ENCODE measurements at regions not wholly inside any gene's neighbourhood (a gene's known extent, or its start where the extent isn't known, plus 50 kb on each side); places are given as distances from the start of the nearest gene placed in this dataset.

GRCh38 chr4:129905256-129905655 lies 809.3 kb downstream of the C4orf33 start:
- H3K27ac ChIP-seq (ENCODE audit: low read length): no peak overlapping the region
- no peaks in the 10 kb centered on the region for H3K36me3 ChIP-seq (ENCODE audit: control insufficient read depth, low read depth, low read length)
- no peak overlapping the region for H3K9ac ChIP-seq (ENCODE audit: low read length)
- no peaks in the 10 kb centered on the region for H3K9me3 ChIP-seq (ENCODE audit: control insufficient read depth, low read depth, low read length)
- H3K4me3 ChIP-seq (ENCODE audit: low read length): no peak overlapping the region
- no peaks in the 10 kb centered on the region for H3K27me3 ChIP-seq (ENCODE audit: control insufficient read depth, insufficient read depth, low read length)
- H3K4me1 ChIP-seq (ENCODE audit: control insufficient read depth, low read depth, low read length): no peaks in the 10 kb centered on the region

GRCh38 chr4:129908117-129908516 lies 812.2 kb downstream of the C4orf33 start:
- Histone ChIP-seq H3K27ac (ENCODE audit: low read length) (no peak overlapping the region), H3K27me3 (ENCODE audit: control insufficient read depth, insufficient read depth, low read length) (no peaks in the 10 kb centered on the region), H3K36me3 (ENCODE audit: control insufficient read depth, low read depth, low read length) (no peaks in the 10 kb centered on the region), H3K4me1 (ENCODE audit: control insufficient read depth, low read depth, low read length) (no peaks in the 10 kb centered on the region), H3K4me3 (ENCODE audit: low read length) (no peak overlapping the region), H3K9ac (ENCODE audit: low read length) (no peak overlapping the region), H3K9me3 (ENCODE audit: control insufficient read depth, low read depth, low read length) (no peaks in the 10 kb centered on the region)

- peaks cover 4% of the 10 kb centered on the region for H3K4me1 ChIP-seq (ENCODE audit: control insufficient read depth, low read depth, low read length)
- no peak overlapping the region for H3K27ac ChIP-seq (ENCODE audit: low read length)
- H3K9me3 ChIP-seq (ENCODE audit: control insufficient read depth, low read depth, low read length): no peaks in the 10 kb centered on the region
These were observed 821.0 kb downstream of the C4orf33 start for GRCh38 chr4:129916991-129917390.

GRCh38 chr4:129917651-129918050 lies 821.7 kb downstream of the C4orf33 start:
- no peaks in the 10 kb centered on the region for H3K36me3 ChIP-seq (ENCODE audit: control insufficient read depth, low read depth, low read length)
- peaks cover 4% of the 10 kb centered on the region for H3K4me1 ChIP-seq (ENCODE audit: control insufficient read depth, low read depth, low read length)
- H3K4me3 ChIP-seq (ENCODE audit: low read length): no peak overlapping the region
- no peak overlapping the region for H3K27ac ChIP-seq (ENCODE audit: low read length)
- no peaks in the 10 kb centered on the region for H3K9me3 ChIP-seq (ENCODE audit: control insufficient read depth, low read depth, low read length)
- H3K27me3 ChIP-seq (ENCODE audit: control insufficient read depth, insufficient read depth, low read length): no peaks in the 10 kb centered on the region
- no peak overlapping the region for H3K9ac ChIP-seq (ENCODE audit: low read length)

More at GRCh38 chr4:129916991-129917390, 821.0 kb downstream of the C4orf33 start:
- no peak overlapping the region for H3K4me3 ChIP-seq (ENCODE audit: low read length)
- H3K9ac ChIP-seq (ENCODE audit: low read length): no peak overlapping the region
- no peaks in the 10 kb centered on the region for H3K36me3 ChIP-seq (ENCODE audit: control insufficient read depth, low read depth, low read length)
- H3K27me3 ChIP-seq (ENCODE audit: control insufficient read depth, insufficient read depth, low read length): no peaks in the 10 kb centered on the region

- Histone ChIP-seq H3K4me3 (ENCODE audit: low read length) (no peak overlapping the region), H3K27ac (ENCODE audit: low read length) (no peak overlapping the region), H3K4me1 (ENCODE audit: control insufficient read depth, low read depth, low read length) (peaks cover 24% of the 10 kb centered on the region), H3K27me3 (ENCODE audit: control insufficient read depth, insufficient read depth, low read length) (no peaks in the 10 kb centered on the region), H3K9me3 (ENCODE audit: control insufficient read depth, low read depth, low read length) (no peaks in the 10 kb centered on the region), H3K36me3 (ENCODE audit: control insufficient read depth, low read depth, low read length) (no peaks in the 10 kb centered on the region), H3K9ac (ENCODE audit: low read length) (no peak overlapping the region)
These were observed 831.0 kb downstream of the C4orf33 start for GRCh38 chr4:129926936-129927335.

- no peak overlapping the region for H3K27ac ChIP-seq (ENCODE audit: low read length)
- H3K27me3 ChIP-seq (ENCODE audit: control insufficient read depth, insufficient read depth, low read length): no peaks in the 10 kb centered on the region
- no peaks in the 10 kb centered on the region for H3K9me3 ChIP-seq (ENCODE audit: control insufficient read depth, low read depth, low read length)
- H3K4me3 ChIP-seq (ENCODE audit: low read length): no peak overlapping the region
- no peaks in the 10 kb centered on the region for H3K36me3 ChIP-seq (ENCODE audit: control insufficient read depth, low read depth, low read length)
- peaks cover 24% of the 10 kb centered on the region for H3K4me1 ChIP-seq (ENCODE audit: control insufficient read depth, low read depth, low read length)
- H3K9ac ChIP-seq (ENCODE audit: low read length): no peak overlapping the region
These were observed 833.1 kb downstream of the C4orf33 start for GRCh38 chr4:129929052-129929451.

GRCh38 chr4:129929984-129930383 lies 834.0 kb downstream of the C4orf33 start:
- Histone ChIP-seq H3K4me3 (ENCODE audit: low read length) (no peak overlapping the region), H3K9ac (ENCODE audit: low read length) (no peak overlapping the region), H3K9me3 (ENCODE audit: control insufficient read depth, low read depth, low read length) (no peaks in the 10 kb centered on the region), H3K36me3 (ENCODE audit: control insufficient read depth, low read depth, low read length) (no peaks in the 10 kb centered on the region), H3K27me3 (ENCODE audit: control insufficient read depth, insufficient read depth, low read length) (no peaks in the 10 kb centered on the region), H3K27ac (ENCODE audit: low read length) (no peak overlapping the region), H3K4me1 (ENCODE audit: control insufficient read depth, low read depth, low read length) (peaks cover 22% of the 10 kb centered on the region)

- Histone ChIP-seq H3K36me3 (ENCODE audit: control insufficient read depth, low read depth, low read length) (no peaks in the 10 kb centered on the region), H3K4me1 (ENCODE audit: control insufficient read depth, low read depth, low read length) (no peaks in the 10 kb centered on the region), H3K27me3 (ENCODE audit: control insufficient read depth, insufficient read depth, low read length) (no peaks in the 10 kb centered on the region), H3K4me3 (ENCODE audit: low read length) (no peak overlapping the region), H3K9me3 (ENCODE audit: control insufficient read depth, low read depth, low read length) (no peaks in the 10 kb centered on the region), H3K27ac (ENCODE audit: low read length) (no peak overlapping the region), H3K9ac (ENCODE audit: low read length) (no peak overlapping the region)
These were observed 854.3 kb downstream of the C4orf33 start for GRCh38 chr4:129950217-129950616.

- Histone ChIP-seq H3K4me3 (ENCODE audit: low read length) (no peak overlapping the region), H3K36me3 (ENCODE audit: control insufficient read depth, low read depth, low read length) (no peaks in the 10 kb centered on the region), H3K27ac (ENCODE audit: low read length) (no peak overlapping the region), H3K27me3 (ENCODE audit: control insufficient read depth, insufficient read depth, low read length) (no peaks in the 10 kb centered on the region), H3K4me1 (ENCODE audit: control insufficient read depth, low read depth, low read length) (no peaks in the 10 kb centered on the region), H3K9ac (ENCODE audit: low read length) (no peak overlapping the region), H3K9me3 (ENCODE audit: control insufficient read depth, low read depth, low read length) (peaks cover 3% of the 10 kb centered on the region)
These were observed 870.2 kb downstream of the C4orf33 start for GRCh38 chr4:129966175-129966574.

GRCh38 chr4:129968366-129968765 lies 872.4 kb downstream of the C4orf33 start:
- Histone ChIP-seq H3K4me3 (ENCODE audit: low read length) (no peak overlapping the region), H3K4me1 (ENCODE audit: control insufficient read depth, low read depth, low read length) (peaks cover 3% of the 10 kb centered on the region), H3K36me3 (ENCODE audit: control insufficient read depth, low read depth, low read length) (no peaks in the 10 kb centered on the region), H3K9ac (ENCODE audit: low read length) (no peak overlapping the region), H3K27me3 (ENCODE audit: control insufficient read depth, insufficient read depth, low read length) (no peaks in the 10 kb centered on the region), H3K27ac (ENCODE audit: low read length) (no peak overlapping the region), H3K9me3 (ENCODE audit: control insufficient read depth, low read depth, low read length) (peaks cover 3% of the 10 kb centered on the region)

- no peaks in the 10 kb centered on the region for H3K36me3 ChIP-seq (ENCODE audit: control insufficient read depth, low read depth, low read length)
- no peaks in the 10 kb centered on the region for H3K27me3 ChIP-seq (ENCODE audit: control insufficient read depth, insufficient read depth, low read length)
- peaks cover 3% of the 10 kb centered on the region for H3K9me3 ChIP-seq (ENCODE audit: control insufficient read depth, low read depth, low read length)
- H3K4me3 ChIP-seq (ENCODE audit: low read length): no peak overlapping the region
- H3K9ac ChIP-seq (ENCODE audit: low read length): no peak overlapping the region
- H3K4me1 ChIP-seq (ENCODE audit: control insufficient read depth, low read depth, low read length): peaks cover 3% of the 10 kb centered on the region
- H3K27ac ChIP-seq (ENCODE audit: low read length): no peak overlapping the region
These were observed 872.8 kb downstream of the C4orf33 start for GRCh38 chr4:129968778-129969177.

- Histone ChIP-seq H3K9ac (ENCODE audit: low read length) (no peak overlapping the region), H3K9me3 (ENCODE audit: control insufficient read depth, low read depth, low read length) (peaks cover 3% of the 10 kb centered on the region), H3K4me1 (ENCODE audit: control insufficient read depth, low read depth, low read length) (peaks cover 3% of the 10 kb centered on the region), H3K36me3 (ENCODE audit: control insufficient read depth, low read depth, low read length) (no peaks in the 10 kb centered on the region), H3K27ac (ENCODE audit: low read length) (no peak overlapping the region), H3K27me3 (ENCODE audit: control insufficient read depth, insufficient read depth, low read length) (no peaks in the 10 kb centered on the region), H3K4me3 (ENCODE audit: low read length) (no peak overlapping the region)
These were observed 874.8 kb downstream of the C4orf33 start for GRCh38 chr4:129970801-129971200.

All from iPS-18a (cell line).